CD4-positive, alpha-beta T cell (primary cell): ENCODE measurements at regions not wholly inside any gene's neighbourhood (a gene's known extent, or its start where the extent isn't known, plus 50 kb on each side); places are given as distances from the start of the nearest gene placed in this dataset.

Source experiments
- ATAC-seq: fragments of 200-7000 bp; cut with Tn5 transposase; one replicate; pipeline ENCODE4 v1.10.0; 2022; ENCODE audit warnings: mild to moderate bottlenecking; ENCODE audit not compliant: poor library complexity
- CTCF ChIA-PET: fragments of 350-600 bp; sonication (Branson Sonifier 250); formaldehyde crosslinking; loops from one replicate; lab custom pipeline; 2021; ENCODE audit warnings: antibody characterized with exemption, inconsistent platforms; lab: Charles Lee
- POLR2A ChIA-PET: fragments of 350-600 bp; sonication (Branson Sonifier 250); formaldehyde crosslinking; loops from one replicate; lab custom pipeline; 2021; ENCODE audit warnings: antibody characterized with exemption, inconsistent platforms; lab: Charles Lee
- DNase-seq, 14 experiments: peaks; one replicate each; pipeline ENCODE4 v3.0.0-alpha.2; 2013 to 2020; ENCODE audit warnings: mixed read lengths in 2 of 14
- H3K27ac ChIP-seq, 2 donors: one replicate each; pipeline versions ENCODE4 v1.5.1 to v1.7.0; 2013; ENCODE audit warnings: low read length in 2 of 2, low read depth in 1 of 2, mild to moderate bottlenecking in 1 of 2
- H3K27me3 ChIP-seq, 2 experiments: 1 replicate in 1 of 2; 2 replicates in 1 of 2; pipeline versions ENCODE4 v1.6.1 to v1.7.0; 2013; ENCODE audit warnings: low read length in 2 of 2, control low read depth in 1 of 2, mild to moderate bottlenecking in 1 of 2, moderate library complexity in 1 of 2; ENCODE audit not compliant: insufficient read depth in 2 of 2, control insufficient read depth in 1 of 2
- H3K36me3 ChIP-seq: one replicate; pipeline ENCODE4 v1.6.1; 2013; ENCODE audit warnings: low read length, control low read depth; ENCODE audit not compliant: insufficient read depth
- H3K4me1 ChIP-seq: one replicate; pipeline ENCODE4 v1.6.1; 2013; ENCODE audit warnings: low read length, control low read depth; ENCODE audit not compliant: insufficient read depth
- H3K4me3 ChIP-seq: one replicate; pipeline ENCODE4 v1.5.1; 2013; ENCODE audit warnings: mild to moderate bottlenecking, low read length, moderate library complexity
- H3K9me3 ChIP-seq, 2 experiments: 1 replicate in 1 of 2; 2 replicates in 1 of 2; pipeline versions ENCODE4 v1.6.1 to v1.7.0; 2013; ENCODE audit warnings: low read length in 2 of 2, mild to moderate bottlenecking in 2 of 2, control low read depth in 1 of 2, moderate library complexity in 1 of 2; ENCODE audit not compliant: control insufficient read depth in 1 of 2, insufficient read depth in 1 of 2
- H3K27ac Mint-ChIP-seq: one replicate; pipeline ENCODE4 v1.8.0; 2020; ENCODE audit warnings: mixed read lengths
- H3K27me3 Mint-ChIP-seq: one replicate; pipeline ENCODE4 v1.8.0; 2021; ENCODE audit warnings: mixed read lengths
- H3K36me3 Mint-ChIP-seq: one replicate; pipeline ENCODE4 v1.8.0; 2021; ENCODE audit warnings: low read depth, mixed read lengths
- H3K4me1 Mint-ChIP-seq: one replicate; pipeline ENCODE4 v1.8.0; 2021; ENCODE audit warnings: low read depth, mixed read lengths
- H3K4me3 Mint-ChIP-seq: one replicate; pipeline ENCODE4 v1.8.0; 2020; ENCODE audit warnings: mild to moderate bottlenecking, mixed read lengths
- H3K9me3 Mint-ChIP-seq: one replicate; pipeline ENCODE4 v1.8.0; 2020; ENCODE audit warnings: mixed read lengths
- intact Hi-C, 2 experiments: fragments of 100-400 bp; cut with DNase I in 1 of 2; cut with micrococcal nuclease in 1 of 2; formaldehyde crosslinking; loops; one replicate each; pipeline versions ENCODE4 v1.15.1 to v1.9.0; 2023 to 2025; cut with DNase I, micrococcal nuclease
- TF ChIP-seq, protein P1 (sequence below): fragments of 200-600 bp; IDR thresholded peaks from one replicate; pipeline ENCODE4 v1.8.0; 2022; ENCODE audit warnings: antibody characterized with exemption, mild to moderate bottlenecking

DNA sequence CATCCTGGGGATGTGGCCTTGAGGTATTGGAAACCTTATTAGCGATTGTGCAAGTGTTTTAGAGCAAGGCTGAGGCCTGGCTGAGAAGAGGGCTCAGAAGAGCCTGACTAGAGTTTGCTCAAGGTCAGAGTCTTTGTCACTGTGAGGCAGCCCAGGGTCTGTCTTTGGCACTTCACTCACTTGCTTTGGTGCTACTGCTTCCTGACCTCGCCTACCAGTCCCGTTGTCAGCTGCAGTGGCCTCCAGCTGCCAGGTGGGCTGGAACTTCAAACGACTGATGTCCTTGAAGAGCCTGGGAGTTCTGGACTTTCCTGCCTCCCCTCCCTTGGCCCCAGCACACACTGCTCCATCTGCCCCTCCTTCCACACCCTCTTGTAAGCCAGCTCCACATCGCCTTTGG is 228.0 kb downstream of the SNX18 start:
- Histone ChIP-seq H3K9me3 (no peaks in the 10 kb centered on the region), H3K36me3 (no peaks in the 10 kb centered on the region), H3K4me1 (peaks cover 30% of the 10 kb centered on the region), H3K27me3 (no peaks in the 10 kb centered on the region), H3K4me3 (no peak overlapping the region), H3K27ac (no peak overlapping the region)
- Mint-ChIP-seq H3K36me3 (no peaks in the 10 kb centered on the region), H3K9me3 (no peaks in the 10 kb centered on the region), H3K4me1 (peaks cover 19% of the 10 kb centered on the region), H3K27ac (no peak overlapping the region), H3K4me3 (no peak overlapping the region), H3K27me3 (no peaks in the 10 kb centered on the region)
- intact Hi-C loops, result loop anchor here in 1 of 2 experiments (10.0 kb wide), 1 partner anchor 431 kb away; the partner anchor contains the start of gene ARL15
- ChIA-PET CTCF (no interaction called here), POLR2A (interaction anchor here (2.8 kb wide), 1 partner anchor 99 kb away, joined by 20 read pairs; no protein-coding TSS in a partner anchor)
- ATAC-seq (no peak), DNase-seq (no peak)
- TF ChIP-seq, protein P1, sequence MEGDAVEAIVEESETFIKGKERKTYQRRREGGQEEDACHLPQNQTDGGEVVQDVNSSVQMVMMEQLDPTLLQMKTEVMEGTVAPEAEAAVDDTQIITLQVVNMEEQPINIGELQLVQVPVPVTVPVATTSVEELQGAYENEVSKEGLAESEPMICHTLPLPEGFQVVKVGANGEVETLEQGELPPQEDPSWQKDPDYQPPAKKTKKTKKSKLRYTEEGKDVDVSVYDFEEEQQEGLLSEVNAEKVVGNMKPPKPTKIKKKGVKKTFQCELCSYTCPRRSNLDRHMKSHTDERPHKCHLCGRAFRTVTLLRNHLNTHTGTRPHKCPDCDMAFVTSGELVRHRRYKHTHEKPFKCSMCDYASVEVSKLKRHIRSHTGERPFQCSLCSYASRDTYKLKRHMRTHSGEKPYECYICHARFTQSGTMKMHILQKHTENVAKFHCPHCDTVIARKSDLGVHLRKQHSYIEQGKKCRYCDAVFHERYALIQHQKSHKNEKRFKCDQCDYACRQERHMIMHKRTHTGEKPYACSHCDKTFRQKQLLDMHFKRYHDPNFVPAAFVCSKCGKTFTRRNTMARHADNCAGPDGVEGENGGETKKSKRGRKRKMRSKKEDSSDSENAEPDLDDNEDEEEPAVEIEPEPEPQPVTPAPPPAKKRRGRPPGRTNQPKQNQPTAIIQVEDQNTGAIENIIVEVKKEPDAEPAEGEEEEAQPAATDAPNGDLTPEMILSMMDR, result no peak

DNA sequence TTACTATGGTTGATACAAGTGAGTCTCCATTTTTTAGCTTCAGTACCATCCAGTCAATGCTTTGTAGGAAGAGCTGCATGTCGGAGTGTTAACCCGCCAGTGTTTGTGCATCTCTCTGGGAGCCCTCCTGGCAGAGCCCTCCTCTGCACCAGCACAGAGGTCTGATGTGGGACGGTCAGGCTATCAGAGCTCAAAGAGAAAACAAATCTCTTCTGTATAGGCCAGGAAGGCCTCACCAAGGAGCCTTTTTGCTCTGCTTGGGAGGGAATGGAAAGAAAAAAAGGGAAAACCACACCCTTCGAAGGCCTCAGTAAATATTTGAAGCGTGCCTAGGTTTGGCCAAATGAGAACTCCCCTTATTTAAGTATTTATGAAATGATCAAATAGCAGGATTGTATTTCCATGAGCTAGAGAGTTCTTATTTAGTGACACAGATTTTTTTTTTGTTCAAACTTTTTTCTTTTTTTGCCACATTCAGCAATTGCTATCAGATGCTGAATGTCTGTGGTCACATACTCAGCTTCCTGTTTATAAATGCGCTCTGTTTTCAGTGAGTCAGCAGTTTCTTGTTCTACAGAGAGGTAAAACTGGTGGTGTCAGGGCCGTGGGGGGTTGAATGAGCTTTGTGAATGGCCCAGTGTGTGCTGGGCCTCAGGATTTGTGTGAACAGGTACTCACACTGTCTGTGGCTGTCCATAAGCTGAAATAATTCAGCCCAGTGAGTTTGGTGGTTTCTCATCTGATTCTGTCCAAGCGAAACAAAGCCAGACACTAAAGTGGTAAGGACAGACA is 226.6 kb downstream of the SNX18 start:
- peak in 13 of 14 experiments; percentile 13 to 89 (median 39) for DNase-seq
- Histone ChIP-seq H3K27ac (peak overlapping the region in 1 of 2 donors; percentile 18), H3K27me3 (no peaks in the 10 kb centered on the region), H3K4me1 (peaks cover 30% of the 10 kb centered on the region), H3K4me3 (no peak overlapping the region), H3K36me3 (no peaks in the 10 kb centered on the region), H3K9me3 (no peaks in the 10 kb centered on the region)
- ChIA-PET CTCF (interaction anchor here (1.3 kb wide), 1 partner anchor 227 kb away, joined by 11 read pairs; the partner anchor contains the start of gene SNX18), POLR2A (interaction anchor here (1.0 to 2.8 kb wide), 13 partner anchors 9 to 225 kb away, joined by 3 to 20 read pairs (median 4); no protein-coding TSS in a partner anchor)
- H3K4me3 Mint-ChIP-seq, result peak overlapping the region; percentile 16
- no peaks in the 10 kb centered on the region for H3K27me3 Mint-ChIP-seq
- peak overlapping the region; percentile 67 for H3K27ac Mint-ChIP-seq
- intact Hi-C loops, result loop anchor here in 1 of 2 experiments (10.0 kb wide), 1 partner anchor 429 kb away; the partner anchor contains the start of gene ARL15
- peaks cover 19% of the 10 kb centered on the region for H3K4me1 Mint-ChIP-seq
- H3K36me3 Mint-ChIP-seq, result no peaks in the 10 kb centered on the region
- TF ChIP-seq, protein P1, result no peak
- no peaks in the 10 kb centered on the region for H3K9me3 Mint-ChIP-seq
- ATAC-seq, result peak; percentile 95

DNA sequence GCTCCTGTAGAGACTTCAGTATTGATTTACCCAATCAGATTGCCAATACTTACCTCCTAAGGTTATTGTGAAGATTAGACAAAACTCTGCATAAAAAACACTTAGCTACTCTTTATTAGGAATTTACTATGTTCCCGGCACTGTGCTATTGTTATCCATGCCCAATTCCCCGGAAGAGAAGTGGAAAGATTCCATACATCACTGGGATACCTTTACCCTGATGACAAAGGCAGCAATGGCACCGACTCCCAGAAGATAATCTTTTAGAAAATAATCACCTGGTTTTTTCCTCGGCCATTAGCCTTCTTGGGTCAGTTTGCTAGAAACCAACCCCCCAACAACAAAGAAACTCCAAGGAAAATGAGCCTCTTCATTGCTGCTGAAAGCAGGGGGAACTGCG is 226.0 kb downstream of the SNX18 start:
- no peak overlapping the region for H3K4me3 Mint-ChIP-seq
- DNase-seq, result no peak
- CTCF ChIA-PET, result no interaction called here
- Histone ChIP-seq H3K27ac (peak overlapping the region in 1 of 2 donors; percentile 18), H3K9me3 (no peaks in the 10 kb centered on the region), H3K4me1 (peaks cover 32% of the 10 kb centered on the region), H3K36me3 (no peaks in the 10 kb centered on the region), H3K27me3 (no peaks in the 10 kb centered on the region), H3K4me3 (no peak overlapping the region)
- POLR2A ChIA-PET, result interaction anchor here (1.0 to 2.8 kb wide), 9 partner anchors 9 to 133 kb away, joined by 3 to 20 read pairs (median 5); no protein-coding TSS in a partner anchor
- intact Hi-C loops, result loop anchor here in 1 of 2 experiments (10.0 kb wide), 1 partner anchor 429 kb away; the partner anchor contains the start of gene ARL15
- H3K9me3 Mint-ChIP-seq, result no peaks in the 10 kb centered on the region
- H3K4me1 Mint-ChIP-seq, result peaks cover 19% of the 10 kb centered on the region
- H3K27me3 Mint-ChIP-seq, result no peaks in the 10 kb centered on the region
- no peak for ATAC-seq
- TF ChIP-seq, protein P1, result no peak
- H3K36me3 Mint-ChIP-seq, result no peaks in the 10 kb centered on the region
- peak overlapping the region; percentile 67 for H3K27ac Mint-ChIP-seq
